A549 (cell line): ENCODE measurements at regions not wholly inside any gene's neighbourhood (a gene's known extent, or its start where the extent isn't known, plus 50 kb on each side); places are given as distances from the start of the nearest gene placed in this dataset.

ENCODE experiments used
- ATAC-seq, 2 experiments: fragments of 200-7000 bp in 1 of 2; fragments of >200 bp in 1 of 2; cut with Nextera tagmentation in 1 of 2; cut with Tn5 transposase in 1 of 2; 3 replicates each; pipeline versions ENCODE4 v1.8.0 to v1.9.1; 2018 to 2020; ENCODE audit warnings: mild to moderate bottlenecking in 1 of 2, moderate library complexity in 1 of 2
- CTCF ChIA-PET: fragments of 300-600 bp; sonication (Branson Sonifier 250); formaldehyde crosslinking; extraction: SDS; loops from one replicate; lab custom pipeline; 2021; ENCODE audit warnings: antibody characterized with exemption, inconsistent platforms; lab: Yijun Ruan, JAX
- POLR2A ChIA-PET: fragments of 350-600 bp; formaldehyde crosslinking; extraction: SDS; loops from one replicate; lab custom pipeline; 2021; ENCODE audit warnings: antibody characterized with exemption, inconsistent platforms; lab: Yijun Ruan, JAX
- DNase-seq, 2 experiments: peaks; one replicate each; pipeline versions ENCODE4 v3.0.0 to v3.0.0-alpha.2; 2011 to 2016; ENCODE audit warnings: low read depth in 1 of 2, low spot score in 1 of 2
- FAIRE-seq: peaks from 2 replicates; lab custom pipeline; 2011; peaks lifted over from hg19 to GRCh38; lab: Jason Lieb, UNC
- H3K27ac ChIP-seq, 2 experiments: fragments of >200 bp; sonication (Bioruptor Twin); formaldehyde crosslinking; 3 replicates each; pipeline ENCODE4 v1.5.1; 2016 to 2017
- H3K4me1 ChIP-seq: fragments of >200 bp; sonication (Bioruptor Twin); formaldehyde crosslinking; 3 replicates; pipeline ENCODE4 v1.6.1; 2016
- H3K4me2 ChIP-seq: fragments of >200 bp; sonication (Bioruptor Twin); formaldehyde crosslinking; 3 replicates; pipeline ENCODE4 v1.6.1; 2016
- H3K4me3 ChIP-seq: fragments of >200 bp; sonication (Bioruptor Twin); formaldehyde crosslinking; 3 replicates; pipeline ENCODE4 v1.5.1; 2016
- H3K9me3 ChIP-seq: fragments of >200 bp; sonication (Bioruptor Twin); formaldehyde crosslinking; 3 replicates; pipeline ENCODE4 v1.6.1; 2016
- CBX8 ChIP-seq: fragments of 200-600 bp; sonication (generic); IDR thresholded peaks from 2 replicates; pipeline ENCODE4 v1.6.1; 2016
- E2F6 ChIP-seq: IDR thresholded peaks from 2 replicates; pipeline ENCODE4 v1.6.1; 2012; ENCODE audit warnings: low read depth, borderline replicate concordance
- ESRRA ChIP-seq: fragments of 150-350 bp; IDR thresholded peaks from 2 replicates; pipeline ENCODE4 v1.6.1; 2014; ENCODE audit warnings: mild to moderate bottlenecking, low read length, borderline replicate concordance
- FOSB ChIP-seq: fragments of 250-450 bp; sonication (Bioruptor Pico); IDR thresholded peaks from 2 replicates; pipeline ENCODE4 v1.5.0; 2020; ENCODE audit warnings: mild to moderate bottlenecking, moderate library complexity
- FOXS1 ChIP-seq: fragments of 250-450 bp; sonication (Bioruptor Pico); IDR thresholded peaks from 2 replicates; pipeline ENCODE4 v1.5.0; 2020; ENCODE audit warnings: mild to moderate bottlenecking, moderate library complexity
- HOXA7 ChIP-seq: fragments of 250-450 bp; sonication (Bioruptor Pico); IDR thresholded peaks from 2 replicates; pipeline ENCODE4 v1.5.0; 2020; ENCODE audit warnings: mild to moderate bottlenecking, moderate library complexity
- HOXB5 ChIP-seq: fragments of 250-450 bp; sonication (Bioruptor Pico); IDR thresholded peaks from 2 replicates; pipeline ENCODE4 v1.5.0; 2020; ENCODE audit warnings: mild to moderate bottlenecking, moderate library complexity
- JUN ChIP-seq, 2 experiments: fragments of >200 bp; sonication (Bioruptor Twin); formaldehyde crosslinking; IDR thresholded peaks; 2 replicates in 1 of 2; 3 replicates in 1 of 2; pipeline ENCODE4 v1.6.1; 2016 to 2017
- KDM5A ChIP-seq: fragments of 200-600 bp; sonication (generic); IDR thresholded peaks from 2 replicates; pipeline ENCODE4 v1.6.1; 2016; ENCODE audit warnings: antibody characterized with exemption, mild to moderate bottlenecking
- MYC ChIP-seq: IDR thresholded peaks from 2 replicates; pipeline ENCODE4 v1.6.1; 2012; ENCODE audit warnings: mild to moderate bottlenecking, inconsistent platforms, low read length, improper control_type of control experiment, borderline replicate concordance
- NFE2L2 ChIP-seq: fragments of 150-350 bp; conservative IDR thresholded peaks from 2 replicates; pipeline ENCODE4 v1.6.1; 2014; ENCODE audit warnings: low read length
- NPAS2 ChIP-seq: fragments of 250-450 bp; sonication (Bioruptor Pico); IDR thresholded peaks from 2 replicates; pipeline ENCODE4 v1.8.0; 2022; ENCODE audit warnings: mild to moderate bottlenecking, moderate library complexity, borderline replicate concordance
- NR3C1 ChIP-seq: fragments of >200 bp; sonication (Bioruptor Twin); formaldehyde crosslinking; IDR thresholded peaks from 3 replicates; pipeline ENCODE4 v1.6.1; 2017
- PBX3 ChIP-seq: IDR thresholded peaks from 2 replicates; pipeline ENCODE4 v1.6.1; 2012
- RAD21 ChIP-seq, 2 experiments: fragments of >200 bp in 1 of 2; sonication (Bioruptor Twin) in 1 of 2; formaldehyde crosslinking in 1 of 2; IDR thresholded peaks in 1 of 2; conservative IDR thresholded peaks in 1 of 2; 2 replicates in 1 of 2; 3 replicates in 1 of 2; pipeline ENCODE4 v1.6.1; 2012 to 2018; ENCODE audit warnings: inconsistent platforms in 1 of 2
- RCOR1 ChIP-seq: fragments of 150-350 bp; IDR thresholded peaks from 2 replicates; pipeline ENCODE4 v1.6.1; 2014; ENCODE audit warnings: antibody characterized with exemption, low read length, low read depth
- REST ChIP-seq: fragments of 200-600 bp; sonication (generic); IDR thresholded peaks from 2 replicates; pipeline ENCODE4 v1.6.1; 2016; ENCODE audit warnings: antibody characterized with exemption, mild to moderate bottlenecking, moderate library complexity
- RNF2 ChIP-seq: fragments of 200-600 bp; sonication (generic); IDR thresholded peaks from 2 replicates; pipeline ENCODE4 v1.6.1; 2016; ENCODE audit warnings: low read depth, mild to moderate bottlenecking, antibody characterized with exemption, moderate library complexity, borderline replicate concordance
- ZSCAN20 ChIP-seq: fragments of 250-450 bp; sonication (Bioruptor Pico); IDR thresholded peaks from 2 replicates; pipeline ENCODE4 v1.8.0; 2022; ENCODE audit warnings: mild to moderate bottlenecking, moderate library complexity
- WGBS: methylation state at CpG from one replicate; pipeline ENCODE4 v1.1.6; 2017; ENCODE audit errors: missing lambda C conversion rate; 5-methylcytosine and 5-hydroxymethylcytosine counted together

GRCh38 chr9:87270848-87271234 is 226.8 kb upstream of the DAPK1 start:
- TF ChIP-seq REST: no peak
- no peak for TF ChIP-seq NR3C1
- TF ChIP-seq, all 56 proteins: peak for 0
- no peak overlapping the region for H3K4me2 ChIP-seq
- H3K9me3 ChIP-seq: no peaks in the 10 kb centered on the region
- 48% methylated on average over 8 of the region's 8 CpGs for WGBS
- no peak overlapping the region for H3K27ac ChIP-seq
- FAIRE-seq (no peak), DNase-seq (no peak), ATAC-seq (no peak)
- no peak overlapping the region for H3K4me3 ChIP-seq
- no peaks in the 10 kb centered on the region for H3K4me1 ChIP-seq
- ChIA-PET POLR2A (no interaction called here), CTCF (interaction anchor here (1.2 kb wide), 1 partner anchor 10 kb away, joined by 4 read pairs; no protein-coding TSS in a partner anchor)

GRCh38 chr9:87271696-87272477 is 225.8 kb upstream of the DAPK1 start:
- no peaks in the 10 kb centered on the region for H3K4me1 ChIP-seq
- ChIA-PET CTCF (interaction anchor here (1.2 kb wide), 1 partner anchor 11 kb away, joined by 4 read pairs; no protein-coding TSS in a partner anchor), POLR2A (no interaction called here)
- DNase-seq (no peak), ATAC-seq (no peak), FAIRE-seq (no peak)
- TF ChIP-seq NR3C1 (no peak), FOXS1 (CRISPR knock-in tag) (no peak), RNF2 (no peak), JUN (IDR thresholded peaks at IDR 0.05) (no peak), NFE2L2 (no peak), ESRRA (no peak), RAD21 (conservative IDR thresholded peaks at IDR 0.05 in 1 of 2, IDR thresholded peaks at IDR 0.05 in 1 of 2) (no peak), FOSB (CRISPR knock-in tag) (no peak), KDM5A (no peak), E2F6 (no peak), CBX8 (no peak)
- WGBS: 41% methylated on average over 4 of the region's 4 CpGs
- no peak overlapping the region for H3K4me3 ChIP-seq
- H3K27ac ChIP-seq: no peak overlapping the region
- H3K4me2 ChIP-seq: no peak overlapping the region
- H3K9me3 ChIP-seq: no peaks in the 10 kb centered on the region

- CTCF ChIA-PET: no interaction called here
- FAIRE-seq (no peak), DNase-seq (no peak)
Observed at GRCh38 chr9:87275047-87275725, 222.5 kb upstream of the DAPK1 start.

More at GRCh38 chr9:87275047-87275725, 222.5 kb upstream of the DAPK1 start:
- H3K4me2 ChIP-seq: no peak overlapping the region
- H3K4me3 ChIP-seq: no peak overlapping the region
- H3K4me1 ChIP-seq: no peaks in the 10 kb centered on the region
- WGBS: 21% methylated on average over 9 of the region's 9 CpGs
- POLR2A ChIA-PET: no interaction called here
- H3K27ac ChIP-seq: no peak overlapping the region
- ATAC-seq: no peak
- no peaks in the 10 kb centered on the region for H3K9me3 ChIP-seq
- TF ChIP-seq HOXB5 (no peak), NPAS2 (CRISPR knock-in tag) (no peak), ESRRA (no peak), RCOR1 (no peak), MYC (no peak), HOXA7 (CRISPR knock-in tag) (no peak), PBX3 (no peak), ZSCAN20 (no peak)
